Memory B cell (primary cell): ENCODE measurements at regions not wholly inside any gene's neighbourhood (a gene's known extent, or its start where the extent isn't known, plus 50 kb on each side); places are given as distances from the start of the nearest gene placed in this dataset.

Experiments
- ATAC-seq: fragments of 150-1000 bp; cut with Tn5 transposase; 2 replicates; pipeline ENCODE4 v1.10.0; 2021; ENCODE audit warnings: low read depth, mild to moderate bottlenecking, moderate library complexity
- DNase-seq, 2 donors: peaks; one replicate each; pipeline ENCODE4 v3.0.0; 2022; ENCODE audit warnings: low spot score in 2 of 2
- H3K27ac Mint-ChIP-seq: one replicate; pipeline ENCODE4 v1.8.0; 2022; ENCODE audit warnings: mild to moderate bottlenecking, moderate library complexity, mixed read lengths
- H3K27me3 Mint-ChIP-seq: one replicate; pipeline ENCODE4 v1.8.0; 2022; ENCODE audit warnings: mixed read lengths
- H3K36me3 Mint-ChIP-seq: one replicate; pipeline ENCODE4 v1.8.0; 2022; ENCODE audit warnings: mild to moderate bottlenecking, mixed read lengths
- H3K4me1 Mint-ChIP-seq: one replicate; pipeline ENCODE4 v1.8.0; 2022; ENCODE audit warnings: mixed read lengths
- H3K4me3 Mint-ChIP-seq: one replicate; pipeline ENCODE4 v1.8.0; 2022; ENCODE audit warnings: mild to moderate bottlenecking, moderate library complexity, mixed read lengths
- H3K9me3 Mint-ChIP-seq: one replicate; pipeline ENCODE4 v1.8.0; 2022; ENCODE audit warnings: mixed read lengths

GRCh38 chr18:34042423-34043146 lies 182.1 kb downstream of the NOL4 start:
- ATAC-seq (no peak), DNase-seq (no peak)
- H3K9me3 Mint-ChIP-seq, result peaks cover 1% of the 10 kb centered on the region
- H3K27ac Mint-ChIP-seq, result no peak overlapping the region
- H3K27me3 Mint-ChIP-seq, result no peaks in the 10 kb centered on the region
- H3K36me3 Mint-ChIP-seq, result no peaks in the 10 kb centered on the region
- H3K4me1 Mint-ChIP-seq, result no peaks in the 10 kb centered on the region
- H3K4me3 Mint-ChIP-seq, result no peak overlapping the region

- H3K4me3 Mint-ChIP-seq, result no peak overlapping the region
- no peak overlapping the region for H3K27ac Mint-ChIP-seq
- H3K9me3 Mint-ChIP-seq, result peaks cover 4% of the 10 kb centered on the region
- no peaks in the 10 kb centered on the region for H3K27me3 Mint-ChIP-seq
- no peaks in the 10 kb centered on the region for H3K36me3 Mint-ChIP-seq
- H3K4me1 Mint-ChIP-seq, result no peaks in the 10 kb centered on the region
- ATAC-seq (no peak), DNase-seq (no peak)
Measured at GRCh38 chr18:34039611-34040010, 185.1 kb downstream of the NOL4 start.

DNA sequence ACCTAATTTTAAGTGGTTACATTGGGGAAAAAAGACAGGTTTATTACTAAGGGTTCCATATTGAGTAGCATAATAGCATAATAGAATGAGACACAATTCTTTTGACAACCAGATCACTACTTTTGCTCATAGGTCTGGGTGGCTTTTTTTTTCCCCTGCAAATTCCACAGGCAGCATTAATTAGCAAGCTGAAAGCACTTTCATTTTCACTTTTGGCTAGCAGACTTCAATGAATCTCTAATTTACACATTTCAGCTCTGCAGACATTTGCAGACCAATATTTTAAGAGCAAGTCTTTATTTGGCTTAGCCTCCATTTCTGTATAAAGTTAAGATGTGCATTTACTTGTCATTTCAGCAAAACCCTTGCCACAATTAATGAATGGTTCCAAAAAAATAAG lies 185.5 kb downstream of the NOL4 start:
- H3K36me3 Mint-ChIP-seq, result no peaks in the 10 kb centered on the region
- H3K9me3 Mint-ChIP-seq, result peaks cover 4% of the 10 kb centered on the region
- no peaks in the 10 kb centered on the region for H3K4me1 Mint-ChIP-seq
- H3K4me3 Mint-ChIP-seq, result no peak overlapping the region
- no peak overlapping the region for H3K27ac Mint-ChIP-seq
- no peaks in the 10 kb centered on the region for H3K27me3 Mint-ChIP-seq
- no peak for DNase-seq
- ATAC-seq, result no peak

- DNase-seq (no peak), ATAC-seq (no peak)
- Mint-ChIP-seq H3K27me3 (no peaks in the 10 kb centered on the region), H3K4me3 (no peak overlapping the region), H3K36me3 (no peaks in the 10 kb centered on the region), H3K27ac (no peak overlapping the region), H3K9me3 (peaks cover 6% of the 10 kb centered on the region), H3K4me1 (no peaks in the 10 kb centered on the region)
Measured at GRCh38 chr18:34038086-34038485, 186.6 kb downstream of the NOL4 start.

DNA sequence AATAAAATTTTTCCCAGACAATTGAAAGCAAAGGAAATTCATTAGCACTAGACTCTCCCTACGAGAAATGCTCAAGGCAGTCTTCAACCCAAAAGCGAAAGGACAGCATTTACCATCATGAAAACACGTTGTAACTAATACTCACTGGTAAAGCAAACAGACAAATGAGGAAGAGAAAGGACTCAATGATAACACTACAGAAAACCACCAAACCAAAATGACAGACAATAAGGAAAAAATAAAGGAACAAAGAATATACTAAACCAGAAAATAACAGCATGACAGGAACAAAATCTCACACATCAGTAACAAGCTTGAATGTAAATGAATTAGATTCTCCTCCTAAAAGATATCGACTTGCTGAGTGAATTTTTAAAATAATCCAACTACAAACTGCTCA lies 190.7 kb downstream of the NOL4 start:
- Mint-ChIP-seq H3K4me1 (no peaks in the 10 kb centered on the region), H3K27ac (no peak overlapping the region), H3K36me3 (no peaks in the 10 kb centered on the region), H3K4me3 (no peak overlapping the region), H3K9me3 (peaks cover 5% of the 10 kb centered on the region), H3K27me3 (no peaks in the 10 kb centered on the region)
- ATAC-seq, result no peak
- DNase-seq, result no peak

DNA sequence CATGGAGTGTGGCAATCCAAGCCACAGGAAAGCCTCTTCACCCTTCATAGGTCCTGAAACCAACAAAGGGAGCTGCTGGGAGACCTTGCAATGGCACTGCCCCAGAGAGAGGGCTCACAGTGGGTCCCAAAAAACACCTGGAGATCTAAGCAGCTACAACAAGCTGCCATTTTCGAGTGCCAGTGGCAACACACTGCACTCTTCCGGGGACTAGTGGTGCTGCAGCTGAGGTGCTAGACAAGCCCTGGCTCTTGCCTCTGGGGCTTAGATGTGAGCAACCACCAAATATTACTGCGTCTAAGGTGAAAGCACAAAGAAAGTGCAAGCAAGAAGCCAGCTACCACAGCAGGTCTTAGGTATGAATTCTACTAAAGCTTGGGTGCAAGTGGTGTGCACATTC lies 192.9 kb downstream of the NOL4 start:
- Mint-ChIP-seq H3K4me3 (no peak overlapping the region), H3K4me1 (no peaks in the 10 kb centered on the region), H3K9me3 (peaks cover 4% of the 10 kb centered on the region), H3K27ac (no peak overlapping the region), H3K36me3 (no peaks in the 10 kb centered on the region), H3K27me3 (no peaks in the 10 kb centered on the region)
- no peak for DNase-seq
- no peak for ATAC-seq

DNA sequence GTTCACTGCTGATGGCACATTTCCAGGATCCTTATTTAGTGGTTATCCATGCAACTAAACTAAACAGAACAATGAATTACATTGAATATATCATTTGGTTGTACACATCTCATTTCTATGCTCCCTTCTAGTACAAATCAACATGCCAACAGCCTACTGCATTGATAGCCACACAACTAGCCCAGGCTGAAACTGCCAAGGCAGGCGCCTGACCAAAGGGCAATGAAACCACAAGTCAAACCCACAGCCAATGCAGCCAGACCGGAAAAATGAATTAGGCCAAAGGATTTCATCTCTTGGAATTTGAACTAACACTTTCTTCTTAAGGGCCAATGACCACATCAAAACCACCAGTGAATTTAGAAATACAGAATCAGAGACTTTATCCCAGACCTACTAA lies 196.4 kb downstream of the NOL4 start:
- Mint-ChIP-seq H3K27ac (no peak overlapping the region), H3K36me3 (no peaks in the 10 kb centered on the region), H3K4me3 (no peak overlapping the region), H3K4me1 (no peaks in the 10 kb centered on the region), H3K27me3 (no peaks in the 10 kb centered on the region), H3K9me3 (peaks cover 2% of the 10 kb centered on the region)
- ATAC-seq (no peak), DNase-seq (no peak)

GRCh38 chr18:34025191-34025801 lies 199.4 kb downstream of the NOL4 start:
- Mint-ChIP-seq H3K36me3 (no peaks in the 10 kb centered on the region), H3K27me3 (no peaks in the 10 kb centered on the region), H3K27ac (no peak overlapping the region), H3K4me3 (no peak overlapping the region), H3K9me3 (peaks cover 4% of the 10 kb centered on the region), H3K4me1 (no peaks in the 10 kb centered on the region)
- no peak for ATAC-seq
- no peak for DNase-seq

DNA sequence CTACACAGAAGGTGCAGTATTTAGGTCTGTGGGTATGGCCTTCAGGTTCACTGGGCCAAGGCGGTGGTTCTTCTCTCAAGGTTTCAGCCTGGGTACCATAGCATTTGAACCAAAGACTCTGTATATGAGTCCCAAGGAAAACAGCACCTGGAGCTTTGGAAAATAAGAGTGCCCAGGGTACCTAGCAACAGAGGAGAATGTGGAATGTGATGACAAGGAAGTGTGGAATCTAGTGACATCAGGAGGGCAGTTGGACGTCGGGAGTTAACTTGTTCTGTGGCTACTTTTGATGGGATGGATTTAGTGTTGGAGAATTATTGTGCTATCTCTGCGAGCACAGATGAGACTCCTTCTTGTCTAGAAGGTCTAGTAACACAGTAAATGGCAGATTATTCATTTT lies 201.2 kb downstream of the NOL4 start:
- Mint-ChIP-seq H3K4me1 (no peaks in the 10 kb centered on the region), H3K9me3 (peaks cover 4% of the 10 kb centered on the region), H3K36me3 (no peaks in the 10 kb centered on the region), H3K27me3 (no peaks in the 10 kb centered on the region), H3K27ac (no peak overlapping the region), H3K4me3 (no peak overlapping the region)
- ATAC-seq, result no peak
- DNase-seq, result no peak

- Mint-ChIP-seq H3K27ac (no peak overlapping the region), H3K4me3 (no peak overlapping the region), H3K27me3 (no peaks in the 10 kb centered on the region), H3K36me3 (no peaks in the 10 kb centered on the region), H3K9me3 (peaks cover 2% of the 10 kb centered on the region), H3K4me1 (no peaks in the 10 kb centered on the region)
- no peak for DNase-seq
- ATAC-seq, result no peak
Measured at GRCh38 chr18:34018336-34018735, 206.4 kb downstream of the NOL4 start.

- Mint-ChIP-seq H3K4me3 (no peak overlapping the region), H3K36me3 (no peaks in the 10 kb centered on the region), H3K27me3 (no peaks in the 10 kb centered on the region), H3K27ac (no peak overlapping the region), H3K4me1 (no peaks in the 10 kb centered on the region), H3K9me3 (peaks cover 2% of the 10 kb centered on the region)
- ATAC-seq (no peak), DNase-seq (no peak)
Measured at GRCh38 chr18:34003687-34004086, 221.0 kb downstream of the NOL4 start.

DNA sequence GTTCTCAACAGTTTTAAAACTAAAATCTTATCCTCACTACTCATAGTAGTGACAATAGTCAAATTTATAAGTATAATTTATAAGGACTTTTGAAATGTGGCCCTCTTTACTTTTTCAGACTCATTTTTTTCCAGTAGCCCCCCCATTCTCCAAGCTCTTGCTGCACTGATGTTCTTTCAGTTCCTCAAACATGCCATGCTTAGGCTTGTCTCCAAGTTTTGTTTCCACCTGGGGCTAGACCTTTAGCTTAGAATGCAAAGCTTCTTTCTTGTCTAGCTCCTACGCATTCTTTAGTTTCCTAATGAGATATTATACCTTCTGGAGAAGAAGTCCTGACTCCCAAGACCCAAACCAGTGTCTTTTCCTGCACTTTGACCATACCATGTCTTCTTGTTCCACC lies 222.6 kb downstream of the NOL4 start:
- H3K27me3 Mint-ChIP-seq, result no peaks in the 10 kb centered on the region
- no peak for DNase-seq
- H3K36me3 Mint-ChIP-seq, result no peaks in the 10 kb centered on the region
- H3K4me3 Mint-ChIP-seq, result no peak overlapping the region
- no peaks in the 10 kb centered on the region for H3K4me1 Mint-ChIP-seq
- ATAC-seq, result no peak
- no peak overlapping the region for H3K27ac Mint-ChIP-seq
- H3K9me3 Mint-ChIP-seq, result peaks cover 3% of the 10 kb centered on the region

DNA sequence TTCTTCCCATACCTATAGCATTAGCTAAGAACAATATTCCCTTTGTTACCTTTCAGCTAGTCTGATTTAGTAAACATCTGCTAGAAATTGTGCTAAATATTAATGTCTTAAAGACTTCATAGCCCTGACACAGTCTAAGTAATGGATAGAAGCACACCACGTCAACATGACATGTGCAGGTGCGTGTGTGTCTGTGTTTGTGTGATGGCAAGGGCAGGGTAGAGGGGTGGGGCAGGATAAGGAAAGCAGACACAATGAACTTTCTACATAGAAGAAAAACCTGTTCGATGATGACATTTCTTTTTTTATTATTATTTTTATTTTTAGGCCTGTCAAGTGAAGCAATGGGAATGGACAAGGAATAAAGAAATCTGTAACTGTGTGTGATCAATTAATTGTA lies 223.3 kb downstream of the NOL4 start:
- no peaks in the 10 kb centered on the region for H3K36me3 Mint-ChIP-seq
- no peaks in the 10 kb centered on the region for H3K27me3 Mint-ChIP-seq
- no peak overlapping the region for H3K4me3 Mint-ChIP-seq
- no peak overlapping the region for H3K27ac Mint-ChIP-seq
- ATAC-seq (no peak), DNase-seq (no peak)
- H3K4me1 Mint-ChIP-seq, result no peaks in the 10 kb centered on the region
- H3K9me3 Mint-ChIP-seq, result peaks cover 3% of the 10 kb centered on the region

GRCh38 chr18:33987206-33987605 lies 237.5 kb downstream of the NOL4 start:
- Mint-ChIP-seq H3K36me3 (no peaks in the 10 kb centered on the region), H3K4me1 (no peaks in the 10 kb centered on the region), H3K4me3 (no peak overlapping the region), H3K27ac (no peak overlapping the region), H3K9me3 (peaks cover 3% of the 10 kb centered on the region), H3K27me3 (no peaks in the 10 kb centered on the region)
- ATAC-seq (no peak), DNase-seq (no peak)

- DNase-seq, result no peak
- Mint-ChIP-seq H3K4me1 (no peaks in the 10 kb centered on the region), H3K27me3 (no peaks in the 10 kb centered on the region), H3K27ac (no peak overlapping the region), H3K9me3 (peaks cover 4% of the 10 kb centered on the region), H3K4me3 (no peak overlapping the region), H3K36me3 (no peaks in the 10 kb centered on the region)
- ATAC-seq, result no peak
Measured at GRCh38 chr18:33983126-33983525, 241.6 kb downstream of the NOL4 start.
